ENCODE measurements at regions not wholly inside any gene's neighbourhood (a gene's known extent, or its start where the extent isn't known, plus 50 kb on each side); places are given as distances from the start of the nearest gene placed in this dataset.

DNA sequence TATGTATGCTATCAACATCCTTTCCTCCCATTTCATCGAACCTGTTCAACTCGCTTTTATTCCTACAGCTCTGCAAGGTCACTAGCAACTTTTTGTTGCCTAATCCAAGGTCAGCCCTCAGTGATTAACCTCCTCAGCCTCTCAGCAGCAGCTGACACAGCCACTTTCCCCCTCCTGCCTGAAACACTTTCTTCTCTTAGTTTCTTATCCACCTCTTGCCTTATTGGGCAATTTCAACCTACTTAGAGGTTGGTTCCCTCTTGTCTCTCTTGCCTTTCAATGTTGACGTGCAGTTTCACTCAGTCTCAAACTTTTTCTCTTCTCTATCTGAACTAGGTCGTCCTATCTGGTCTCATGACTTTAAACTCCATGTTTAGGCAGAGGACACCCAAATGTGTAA is 156.3 kb downstream of the C1orf94 start:
- H3K79me2 ChIP-seq (ENCODE audit: low read length), result no peaks in the 10 kb centered on the region
- H4K20me1 ChIP-seq (ENCODE audit: insufficient read depth, low read depth, low read length), result no peaks in the 10 kb centered on the region
- H3K4me2 ChIP-seq (ENCODE audit: low read depth, low read length, poor library complexity, severe bottlenecking), result no peak overlapping the region
- H3K9me2 ChIP-seq (replicated peaks; ENCODE audit: insufficient read depth, low read length), result no peaks in the 10 kb centered on the region
- no peak for DNase-seq
- H3K27me3 ChIP-seq (ENCODE audit: low read length), result no peaks in the 10 kb centered on the region
- H3K36me3 ChIP-seq (ENCODE audit: insufficient read depth, low read length), result no peaks in the 10 kb centered on the region
- H3K9me3 ChIP-seq (ENCODE audit: low read length), result no peaks in the 10 kb centered on the region
- no peaks in the 10 kb centered on the region for H3K4me1 ChIP-seq (ENCODE audit: low read length)
- H2AFZ ChIP-seq (ENCODE audit: low read length), result no peak overlapping the region
- H3K27ac ChIP-seq (ENCODE audit: low read length), result no peak overlapping the region
- H3K9ac ChIP-seq (ENCODE audit: low read length), result no peak overlapping the region
- H3K4me3 ChIP-seq (ENCODE audit: low read length), result no peak overlapping the region

GRCh38 chr1:34338871-34339270 is 162.2 kb downstream of the C1orf94 start:
- Histone ChIP-seq H3K4me2 (ENCODE audit: low read depth, low read length, poor library complexity, severe bottlenecking) (no peak overlapping the region), H3K9me3 (ENCODE audit: low read length) (no peaks in the 10 kb centered on the region), H3K27ac (ENCODE audit: low read length) (no peak overlapping the region), H2AFZ (ENCODE audit: low read length) (no peak overlapping the region), H3K4me1 (ENCODE audit: low read length) (no peaks in the 10 kb centered on the region), H3K9me2 (replicated peaks; ENCODE audit: insufficient read depth, low read length) (no peaks in the 10 kb centered on the region), H3K36me3 (ENCODE audit: insufficient read depth, low read length) (no peaks in the 10 kb centered on the region), H3K9ac (ENCODE audit: low read length) (no peak overlapping the region), H3K27me3 (ENCODE audit: low read length) (no peaks in the 10 kb centered on the region), H3K4me3 (ENCODE audit: low read length) (no peak overlapping the region), H4K20me1 (ENCODE audit: insufficient read depth, low read depth, low read length) (no peaks in the 10 kb centered on the region), H3K79me2 (ENCODE audit: low read length) (no peaks in the 10 kb centered on the region)
- no peak for DNase-seq

- no peaks in the 10 kb centered on the region for H4K20me1 ChIP-seq (ENCODE audit: insufficient read depth, low read depth, low read length)
- H3K36me3 ChIP-seq (ENCODE audit: insufficient read depth, low read length), result no peaks in the 10 kb centered on the region
- H3K9me2 ChIP-seq (replicated peaks; ENCODE audit: insufficient read depth, low read length), result no peaks in the 10 kb centered on the region
- H3K4me3 ChIP-seq (ENCODE audit: low read length), result no peak overlapping the region
- H3K79me2 ChIP-seq (ENCODE audit: low read length), result no peaks in the 10 kb centered on the region
- DNase-seq, result no peak
- H3K9me3 ChIP-seq (ENCODE audit: low read length), result no peaks in the 10 kb centered on the region
- H3K27ac ChIP-seq (ENCODE audit: low read length), result no peak overlapping the region
- no peak overlapping the region for H3K9ac ChIP-seq (ENCODE audit: low read length)
- H3K4me1 ChIP-seq (ENCODE audit: low read length), result no peaks in the 10 kb centered on the region
- H3K4me2 ChIP-seq (ENCODE audit: low read depth, low read length, poor library complexity, severe bottlenecking), result no peak overlapping the region
- H3K27me3 ChIP-seq (ENCODE audit: low read length), result no peaks in the 10 kb centered on the region
- no peak overlapping the region for H2AFZ ChIP-seq (ENCODE audit: low read length)
These were observed 165.2 kb downstream of the C1orf94 start for GRCh38 chr1:34341896-34342295.

GRCh38 chr1:34342334-34342733 is 165.6 kb downstream of the C1orf94 start:
- H3K79me2 ChIP-seq (ENCODE audit: low read length), result no peaks in the 10 kb centered on the region
- H4K20me1 ChIP-seq (ENCODE audit: insufficient read depth, low read depth, low read length), result no peaks in the 10 kb centered on the region
- H3K9me3 ChIP-seq (ENCODE audit: low read length), result no peaks in the 10 kb centered on the region
- H3K36me3 ChIP-seq (ENCODE audit: insufficient read depth, low read length), result no peaks in the 10 kb centered on the region
- H3K9me2 ChIP-seq (replicated peaks; ENCODE audit: insufficient read depth, low read length), result no peaks in the 10 kb centered on the region
- no peak overlapping the region for H3K4me3 ChIP-seq (ENCODE audit: low read length)
- DNase-seq, result peak; percentile 45
- H3K27me3 ChIP-seq (ENCODE audit: low read length), result no peaks in the 10 kb centered on the region
- H3K4me2 ChIP-seq (ENCODE audit: low read depth, low read length, poor library complexity, severe bottlenecking), result no peak overlapping the region
- no peak overlapping the region for H3K9ac ChIP-seq (ENCODE audit: low read length)
- no peak overlapping the region for H3K27ac ChIP-seq (ENCODE audit: low read length)
- no peak overlapping the region for H2AFZ ChIP-seq (ENCODE audit: low read length)
- no peaks in the 10 kb centered on the region for H3K4me1 ChIP-seq (ENCODE audit: low read length)

DNA sequence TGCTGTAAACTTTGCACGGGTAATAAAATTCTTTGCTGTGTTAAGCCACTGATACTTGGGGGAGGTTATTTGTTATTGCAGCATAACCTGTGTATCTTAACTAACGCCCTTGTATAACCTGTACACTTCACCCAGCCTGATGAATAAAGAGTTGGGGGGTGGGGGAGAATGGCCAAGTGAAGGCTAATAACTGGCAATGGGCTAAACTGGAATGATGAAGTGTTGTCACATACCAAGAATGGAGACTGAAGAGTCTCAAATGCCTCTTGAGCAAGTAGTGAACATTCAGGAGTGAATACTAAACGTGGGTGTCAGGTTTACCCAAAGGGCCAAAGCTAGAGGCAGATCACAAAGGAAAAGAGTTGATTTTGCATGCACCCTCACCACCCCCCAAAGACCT is 169.4 kb downstream of the C1orf94 start:
- Histone ChIP-seq H3K27ac (ENCODE audit: low read length) (no peak overlapping the region), H3K27me3 (ENCODE audit: low read length) (no peaks in the 10 kb centered on the region), H4K20me1 (ENCODE audit: insufficient read depth, low read depth, low read length) (no peaks in the 10 kb centered on the region), H3K36me3 (ENCODE audit: insufficient read depth, low read length) (no peaks in the 10 kb centered on the region), H3K4me3 (ENCODE audit: low read length) (no peak overlapping the region), H3K9me2 (replicated peaks; ENCODE audit: insufficient read depth, low read length) (no peaks in the 10 kb centered on the region), H3K79me2 (ENCODE audit: low read length) (no peaks in the 10 kb centered on the region), H3K9ac (ENCODE audit: low read length) (no peak overlapping the region), H3K9me3 (ENCODE audit: low read length) (no peaks in the 10 kb centered on the region), H3K4me2 (ENCODE audit: low read depth, low read length, poor library complexity, severe bottlenecking) (no peak overlapping the region), H3K4me1 (ENCODE audit: low read length) (no peaks in the 10 kb centered on the region), H2AFZ (ENCODE audit: low read length) (no peak overlapping the region)
- DNase-seq, result no peak

DNA sequence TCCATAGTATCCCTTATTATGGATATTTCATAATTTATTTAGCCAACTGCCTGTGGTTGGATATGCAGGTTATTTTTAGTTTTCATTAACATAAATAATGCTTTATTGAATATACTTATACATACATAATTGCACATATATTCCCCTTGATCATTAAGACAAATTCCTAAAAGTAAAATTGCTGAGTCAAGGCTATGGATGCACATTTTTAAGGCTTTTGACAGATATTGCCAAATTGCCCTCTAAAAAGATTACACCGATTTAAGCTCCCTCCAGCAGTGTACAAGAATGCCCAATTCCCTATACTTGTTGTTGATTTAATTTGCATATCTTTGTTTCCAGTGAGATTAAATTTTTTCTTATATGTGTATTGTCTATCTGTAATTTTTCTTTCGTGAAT is 176.7 kb downstream of the C1orf94 start:
- Histone ChIP-seq H3K27ac (ENCODE audit: low read length) (no peak overlapping the region), H3K4me3 (ENCODE audit: low read length) (no peak overlapping the region), H3K27me3 (ENCODE audit: low read length) (no peaks in the 10 kb centered on the region), H3K4me2 (ENCODE audit: low read depth, low read length, poor library complexity, severe bottlenecking) (no peak overlapping the region), H3K9me2 (replicated peaks; ENCODE audit: insufficient read depth, low read length) (no peaks in the 10 kb centered on the region), H3K79me2 (ENCODE audit: low read length) (no peaks in the 10 kb centered on the region), H2AFZ (ENCODE audit: low read length) (no peak overlapping the region), H3K4me1 (ENCODE audit: low read length) (no peaks in the 10 kb centered on the region), H3K36me3 (ENCODE audit: insufficient read depth, low read length) (no peaks in the 10 kb centered on the region), H3K9ac (ENCODE audit: low read length) (no peak overlapping the region), H3K9me3 (ENCODE audit: low read length) (no peaks in the 10 kb centered on the region), H4K20me1 (ENCODE audit: insufficient read depth, low read depth, low read length) (no peaks in the 10 kb centered on the region)
- no peak for DNase-seq

GRCh38 chr1:34354367-34354766 is 177.7 kb downstream of the C1orf94 start:
- Histone ChIP-seq H2AFZ (ENCODE audit: low read length) (no peak overlapping the region), H3K27ac (ENCODE audit: low read length) (no peak overlapping the region), H3K4me1 (ENCODE audit: low read length) (no peaks in the 10 kb centered on the region), H3K9me3 (ENCODE audit: low read length) (no peaks in the 10 kb centered on the region), H3K9ac (ENCODE audit: low read length) (no peak overlapping the region), H3K4me2 (ENCODE audit: low read depth, low read length, poor library complexity, severe bottlenecking) (no peak overlapping the region), H3K4me3 (ENCODE audit: low read length) (no peak overlapping the region), H3K36me3 (ENCODE audit: insufficient read depth, low read length) (no peaks in the 10 kb centered on the region), H3K27me3 (ENCODE audit: low read length) (no peaks in the 10 kb centered on the region), H4K20me1 (ENCODE audit: insufficient read depth, low read depth, low read length) (no peaks in the 10 kb centered on the region), H3K9me2 (replicated peaks; ENCODE audit: insufficient read depth, low read length) (no peaks in the 10 kb centered on the region), H3K79me2 (ENCODE audit: low read length) (no peaks in the 10 kb centered on the region)
- no peak for DNase-seq

DNA sequence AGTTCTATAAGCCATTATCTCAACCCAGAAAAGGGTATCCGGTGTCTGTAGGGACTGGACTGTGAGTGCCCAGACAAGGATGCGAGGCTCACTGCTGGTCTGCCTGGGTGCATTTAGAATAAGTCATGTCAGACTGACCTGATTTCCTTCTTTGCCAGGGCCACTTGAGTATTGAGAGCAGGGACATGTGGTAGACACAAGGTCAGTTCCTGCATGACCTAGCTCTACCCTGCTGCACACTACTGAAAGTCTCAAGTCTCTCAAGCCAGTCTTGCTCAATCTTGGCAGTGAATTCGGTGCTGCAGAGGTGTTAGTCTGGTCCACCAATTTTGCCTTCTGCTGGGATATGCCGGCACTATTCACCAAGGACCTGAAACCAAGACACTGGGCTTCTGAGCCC is 180.1 kb downstream of the C1orf94 start:
- Histone ChIP-seq H3K27me3 (ENCODE audit: low read length) (no peaks in the 10 kb centered on the region), H2AFZ (ENCODE audit: low read length) (no peak overlapping the region), H3K9me2 (replicated peaks; ENCODE audit: insufficient read depth, low read length) (no peaks in the 10 kb centered on the region), H3K27ac (ENCODE audit: low read length) (no peak overlapping the region), H3K9ac (ENCODE audit: low read length) (no peak overlapping the region), H3K9me3 (ENCODE audit: low read length) (no peaks in the 10 kb centered on the region), H3K36me3 (ENCODE audit: insufficient read depth, low read length) (no peaks in the 10 kb centered on the region), H3K4me3 (ENCODE audit: low read length) (no peak overlapping the region), H3K4me2 (ENCODE audit: low read depth, low read length, poor library complexity, severe bottlenecking) (no peak overlapping the region), H4K20me1 (ENCODE audit: insufficient read depth, low read depth, low read length) (no peaks in the 10 kb centered on the region), H3K79me2 (ENCODE audit: low read length) (no peaks in the 10 kb centered on the region), H3K4me1 (ENCODE audit: low read length) (no peaks in the 10 kb centered on the region)
- no peak for DNase-seq

- no peaks in the 10 kb centered on the region for H3K79me2 ChIP-seq (ENCODE audit: low read length)
- H3K9me3 ChIP-seq (ENCODE audit: low read length), result no peaks in the 10 kb centered on the region
- H3K36me3 ChIP-seq (ENCODE audit: insufficient read depth, low read length), result no peaks in the 10 kb centered on the region
- no peaks in the 10 kb centered on the region for H3K9me2 ChIP-seq (replicated peaks; ENCODE audit: insufficient read depth, low read length)
- H4K20me1 ChIP-seq (ENCODE audit: insufficient read depth, low read depth, low read length), result no peaks in the 10 kb centered on the region
- no peaks in the 10 kb centered on the region for H3K4me1 ChIP-seq (ENCODE audit: low read length)
- H3K4me3 ChIP-seq (ENCODE audit: low read length), result no peak overlapping the region
- no peak overlapping the region for H3K4me2 ChIP-seq (ENCODE audit: low read depth, low read length, poor library complexity, severe bottlenecking)
- H3K27me3 ChIP-seq (ENCODE audit: low read length), result no peaks in the 10 kb centered on the region
- no peak overlapping the region for H3K27ac ChIP-seq (ENCODE audit: low read length)
- H3K9ac ChIP-seq (ENCODE audit: low read length), result no peak overlapping the region
- H2AFZ ChIP-seq (ENCODE audit: low read length), result no peak overlapping the region
- no peak for DNase-seq
These were observed 181.9 kb downstream of the C1orf94 start for GRCh38 chr1:34358636-34359035.
